H9 (cell line): ENCODE measurements at regions not wholly inside any gene's neighbourhood (a gene's known extent, or its start where the extent isn't known, plus 50 kb on each side); places are given as distances from the start of the nearest gene placed in this dataset.

Experiments used
- DNase-seq: peaks from one replicate; pipeline ENCODE4 v3.0.0-alpha.2; 2017
- H2AFZ ChIP-seq: one replicate; pipeline ENCODE4 v1.6.1; 2013; ENCODE audit warnings: mild to moderate bottlenecking, low read length, control low read depth, moderate library complexity
- H2AK5ac ChIP-seq: 2 replicates; pipeline ENCODE4 v1.6.1; 2013; ENCODE audit warnings: low read length, control low read depth, mixed read lengths; ENCODE audit not compliant: insufficient read length
- H2BK120ac ChIP-seq: one replicate; pipeline ENCODE4 v1.6.1; 2013; ENCODE audit warnings: low read depth, mild to moderate bottlenecking, low read length, control low read depth, inconsistent platforms; ENCODE audit not compliant: poor library complexity, severe bottlenecking
- H2BK12ac ChIP-seq: 2 replicates; pipeline ENCODE4 v1.6.1; 2013; ENCODE audit warnings: low read length, control low read depth, mixed read lengths, low read depth; ENCODE audit not compliant: insufficient read length
- H2BK15ac ChIP-seq: 2 replicates; pipeline ENCODE4 v1.6.1; 2013; ENCODE audit warnings: low read depth, low read length, control low read depth
- H2BK20ac ChIP-seq: one replicate; pipeline ENCODE4 v1.6.1; 2013; ENCODE audit warnings: low read depth, mild to moderate bottlenecking, low read length, control low read depth, inconsistent platforms; ENCODE audit not compliant: poor library complexity, severe bottlenecking
- H2BK5ac ChIP-seq: 2 replicates; pipeline ENCODE4 v1.6.1; 2013; ENCODE audit warnings: low read length, control low read depth, mixed read lengths; ENCODE audit not compliant: insufficient read length
- H3K14ac ChIP-seq: 2 replicates; pipeline ENCODE4 v1.6.1; 2013; ENCODE audit warnings: low read length, control low read depth; ENCODE audit not compliant: insufficient read depth
- H3K18ac ChIP-seq: 2 replicates; pipeline ENCODE4 v1.6.1; 2013; ENCODE audit warnings: low read depth, mild to moderate bottlenecking, mixed read lengths, low read length, control low read depth; ENCODE audit not compliant: insufficient read length
- H3K23ac ChIP-seq: 2 replicates; pipeline ENCODE4 v1.6.1; 2013; ENCODE audit warnings: low read length, control low read depth, mixed read lengths, low read depth; ENCODE audit not compliant: insufficient read length
- H3K23me2 ChIP-seq: 2 replicates; pipeline ENCODE4 v1.6.1; 2013; ENCODE audit warnings: low read depth, mild to moderate bottlenecking, mixed read lengths, low read length, control low read depth; ENCODE audit not compliant: insufficient read length, poor library complexity, severe bottlenecking
- H3K27ac ChIP-seq: 2 replicates; pipeline ENCODE4 v1.5.1; 2013; ENCODE audit warnings: low read length, control low read depth, mixed read lengths, low read depth; ENCODE audit not compliant: insufficient read length
- H3K27me3 ChIP-seq: 2 replicates; pipeline ENCODE4 v1.6.1; 2013; ENCODE audit warnings: low read length, control low read depth, inconsistent platforms; ENCODE audit not compliant: insufficient read depth
- H3K4ac ChIP-seq: 2 replicates; pipeline ENCODE4 v1.6.1; 2013; ENCODE audit warnings: low read depth, mild to moderate bottlenecking, control low read depth, inconsistent platforms, low read length, moderate library complexity
- H3K4me1 ChIP-seq: 2 replicates; pipeline ENCODE4 v1.6.1; 2013; ENCODE audit warnings: low read length, control low read depth, inconsistent platforms; ENCODE audit not compliant: insufficient read depth
- H3K4me2 ChIP-seq: 2 replicates; pipeline ENCODE4 v1.6.1; 2013; ENCODE audit warnings: low read length, control low read depth, mixed read lengths; ENCODE audit not compliant: insufficient read length, insufficient read depth
- H3K56ac ChIP-seq: 2 replicates; pipeline ENCODE4 v1.6.1; 2013; ENCODE audit warnings: low read depth, mild to moderate bottlenecking, mixed read lengths, low read length, control low read depth; ENCODE audit not compliant: insufficient read length
- H3K79me1 ChIP-seq: 2 replicates; pipeline ENCODE4 v1.6.1; 2013; ENCODE audit warnings: low read depth, mild to moderate bottlenecking, moderate library complexity, low read length, control low read depth, inconsistent platforms; ENCODE audit not compliant: insufficient read depth, poor library complexity, severe bottlenecking
- H3K79me2 ChIP-seq: 2 replicates; pipeline ENCODE4 v1.6.1; 2013; ENCODE audit warnings: low read length, control low read depth, inconsistent platforms; ENCODE audit not compliant: insufficient read depth
- H3K9ac ChIP-seq: 2 replicates; pipeline ENCODE4 v1.6.1; 2013; ENCODE audit warnings: low read length, control low read depth, mixed read lengths; ENCODE audit not compliant: insufficient read length; ENCODE audit errors: extremely low read depth
- H3K9me3 ChIP-seq: one replicate; pipeline ENCODE4 v1.6.1; 2013; ENCODE audit warnings: low read depth, low read length, inconsistent platforms; ENCODE audit not compliant: control insufficient read depth
- H3T11ph ChIP-seq: one replicate; pipeline ENCODE4 v1.6.1; 2013; ENCODE audit warnings: mild to moderate bottlenecking, low read length, control low read depth, inconsistent platforms
- H4K20me1 ChIP-seq: one replicate; pipeline ENCODE4 v1.6.1; 2013; ENCODE audit not compliant: control insufficient read depth, insufficient read length, insufficient read depth
- H4K5ac ChIP-seq: 2 replicates; pipeline ENCODE4 v1.6.1; 2013; ENCODE audit warnings: low read depth, mild to moderate bottlenecking, mixed read lengths, low read length, control low read depth; ENCODE audit not compliant: insufficient read length
- H4K8ac ChIP-seq: replicated peaks from 2 replicates; pipeline ENCODE4 v1.6.1; 2013; ENCODE audit warnings: low read length, control low read depth, mixed read lengths, low read depth; ENCODE audit not compliant: insufficient read length
- H4K91ac ChIP-seq: 2 replicates; pipeline ENCODE4 v1.6.1; 2013; ENCODE audit warnings: low read depth, mild to moderate bottlenecking, moderate library complexity, mixed read lengths, low read length, control low read depth; ENCODE audit not compliant: insufficient read length
- H3K27ac Mint-ChIP-seq, 3 experiments: 2 replicates in 2 of 3; 3 replicates in 1 of 3; pipeline ENCODE4 v1.8.0; 2020 to 2021; ENCODE audit warnings: mixed read lengths in 3 of 3, mild to moderate bottlenecking in 1 of 3, moderate library complexity in 1 of 3
- H3K27me3 Mint-ChIP-seq: 2 replicates; pipeline ENCODE4 v1.8.0; 2021; ENCODE audit warnings: low read depth, mild to moderate bottlenecking, moderate library complexity, mixed read lengths
- H3K36me3 Mint-ChIP-seq, 3 experiments: 2 replicates in 2 of 3; 3 replicates in 1 of 3; pipeline ENCODE4 v1.8.0; 2020 to 2021; ENCODE audit warnings: low read depth in 3 of 3, mixed read lengths in 3 of 3; ENCODE audit not compliant: insufficient read depth in 1 of 3
- H3K4me1 Mint-ChIP-seq, 2 experiments: 2 replicates each; pipeline ENCODE4 v1.8.0; 2020; ENCODE audit warnings: mixed read lengths in 2 of 2
- H3K4me3 Mint-ChIP-seq, 2 experiments: 2 replicates in 1 of 2; 3 replicates in 1 of 2; pipeline ENCODE4 v1.8.0; 2020 to 2021; ENCODE audit warnings: mild to moderate bottlenecking in 2 of 2, mixed read lengths in 2 of 2, moderate library complexity in 1 of 2
- H3K9me3 Mint-ChIP-seq, 2 experiments: 2 replicates in 1 of 2; 3 replicates in 1 of 2; pipeline ENCODE4 v1.8.0; 2020; ENCODE audit warnings: mild to moderate bottlenecking in 2 of 2, mixed read lengths in 2 of 2, moderate library complexity in 1 of 2
- WGBS: extraction: QIAGEN DNeasy Blood & Tissue Kit; methylation state at CpG from one replicate; pipeline ENCODE4 v1.1.7; 2013; ENCODE audit warnings: missing lambda C conversion rate, low lambda C conversion rate, mixed read lengths; ENCODE audit not compliant: insufficient read length; ENCODE audit errors: extremely low coverage; 5-methylcytosine and 5-hydroxymethylcytosine counted together
- TF ChIP-seq, protein P1 (sequence below): fragments of 200-600 bp; sonication (generic); conservative IDR thresholded peaks from 3 replicates; pipeline ENCODE4 v1.8.0; 2021; ENCODE audit warnings: antibody characterized with exemption, mild to moderate bottlenecking

DNA sequence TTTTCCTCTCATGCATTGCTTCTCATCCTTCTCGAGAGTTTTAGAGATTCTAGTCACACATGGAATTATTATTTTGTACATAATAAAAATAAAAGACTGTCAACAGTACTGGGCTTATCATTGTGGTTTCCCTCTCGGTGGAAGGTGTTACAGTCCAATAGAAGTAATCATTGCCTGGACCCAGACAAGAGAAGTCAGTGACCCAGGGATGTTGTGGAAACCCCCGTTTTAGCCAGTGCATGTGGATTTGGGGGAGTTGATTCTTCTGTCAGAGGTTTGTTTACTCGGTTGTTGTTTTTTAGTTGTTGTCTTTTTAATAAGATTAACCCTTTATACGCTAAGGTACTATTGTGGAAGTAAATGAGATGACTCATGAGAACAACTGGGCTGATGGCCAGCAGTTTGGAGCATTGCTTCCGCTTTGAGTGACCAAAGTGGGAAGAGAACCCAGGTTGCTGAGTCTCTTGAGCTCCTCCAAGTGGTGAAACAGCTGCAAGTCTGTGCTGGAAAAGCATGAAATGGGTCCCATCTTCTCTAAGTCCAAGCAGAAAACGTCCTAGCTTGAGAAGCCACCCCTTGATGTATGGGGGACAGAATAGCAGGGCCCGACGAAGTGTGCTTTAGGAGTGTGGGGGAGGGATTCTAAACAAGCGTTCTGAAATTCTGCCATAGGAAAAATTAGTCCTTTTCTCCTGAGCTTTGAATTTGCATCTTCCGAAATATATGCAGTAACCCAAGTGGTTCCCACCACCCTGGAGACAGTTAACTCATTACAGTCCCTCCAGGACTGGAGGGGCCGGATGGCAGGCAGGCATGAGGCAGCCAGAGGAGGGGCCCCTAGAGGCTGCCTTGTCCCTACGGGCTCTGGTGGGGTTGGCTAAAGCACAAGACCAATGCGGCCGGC, 61.8 kb upstream of the GPR45 start:
- no peak overlapping the region for H2BK12ac ChIP-seq
- H3K4ac ChIP-seq: no peak overlapping the region
- no peaks in the 10 kb centered on the region for H3K79me1 ChIP-seq
- no peaks in the 10 kb centered on the region; the same call in 1 of the 2 replicates for H3K27me3 ChIP-seq
- H3K9ac ChIP-seq: no peak overlapping the region
- no peak overlapping the region for H4K8ac ChIP-seq
- H2BK120ac ChIP-seq: no peak overlapping the region
- Mint-ChIP-seq H3K27ac (no peak overlapping the region), H3K27me3 (peaks cover 65% of the 10 kb centered on the region), H3K4me1 (peaks cover 34 to 40% of the 10 kb centered on the region in 2 experiments), H3K36me3 (no peaks in the 10 kb centered on the region), H3K9me3 (no peaks in the 10 kb centered on the region), H3K4me3 (no peak overlapping the region)
- H3K79me2 ChIP-seq: no peaks in the 10 kb centered on the region
- no peak overlapping the region for H2BK5ac ChIP-seq
- no peaks in the 10 kb centered on the region for H3K9me3 ChIP-seq
- H3K14ac ChIP-seq: no peak overlapping the region
- TF ChIP-seq, protein P1, sequence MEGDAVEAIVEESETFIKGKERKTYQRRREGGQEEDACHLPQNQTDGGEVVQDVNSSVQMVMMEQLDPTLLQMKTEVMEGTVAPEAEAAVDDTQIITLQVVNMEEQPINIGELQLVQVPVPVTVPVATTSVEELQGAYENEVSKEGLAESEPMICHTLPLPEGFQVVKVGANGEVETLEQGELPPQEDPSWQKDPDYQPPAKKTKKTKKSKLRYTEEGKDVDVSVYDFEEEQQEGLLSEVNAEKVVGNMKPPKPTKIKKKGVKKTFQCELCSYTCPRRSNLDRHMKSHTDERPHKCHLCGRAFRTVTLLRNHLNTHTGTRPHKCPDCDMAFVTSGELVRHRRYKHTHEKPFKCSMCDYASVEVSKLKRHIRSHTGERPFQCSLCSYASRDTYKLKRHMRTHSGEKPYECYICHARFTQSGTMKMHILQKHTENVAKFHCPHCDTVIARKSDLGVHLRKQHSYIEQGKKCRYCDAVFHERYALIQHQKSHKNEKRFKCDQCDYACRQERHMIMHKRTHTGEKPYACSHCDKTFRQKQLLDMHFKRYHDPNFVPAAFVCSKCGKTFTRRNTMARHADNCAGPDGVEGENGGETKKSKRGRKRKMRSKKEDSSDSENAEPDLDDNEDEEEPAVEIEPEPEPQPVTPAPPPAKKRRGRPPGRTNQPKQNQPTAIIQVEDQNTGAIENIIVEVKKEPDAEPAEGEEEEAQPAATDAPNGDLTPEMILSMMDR: peak; percentile 65
- H3K56ac ChIP-seq: no peak overlapping the region
- no peak overlapping the region for H2BK20ac ChIP-seq
- no peak overlapping the region for H3K23ac ChIP-seq
- no peak overlapping the region for H2BK15ac ChIP-seq
- H4K20me1 ChIP-seq: no peaks in the 10 kb centered on the region
- no CpG with 5 or more reads among the region's 15 CpGs for WGBS
- no peaks in the 10 kb centered on the region for H3K23me2 ChIP-seq
- H3K18ac ChIP-seq: no peak overlapping the region
- H3K27ac ChIP-seq: no peak overlapping the region
- no peak overlapping the region for H2AK5ac ChIP-seq
- no peak overlapping the region for H3T11ph ChIP-seq
- H4K5ac ChIP-seq: no peak overlapping the region
- H4K91ac ChIP-seq: no peak overlapping the region
- peak; percentile 44 for DNase-seq
- peaks cover 2% of the 10 kb centered on the region; the same call in 1 of the 2 replicates for H3K4me1 ChIP-seq
- H2AFZ ChIP-seq: no peak overlapping the region
- H3K4me2 ChIP-seq: no peak overlapping the region
